Vagina (tissue), 2 donors: ENCODE measurements at regions not wholly inside any gene's neighbourhood (a gene's known extent, or its start where the extent isn't known, plus 50 kb on each side); places are given as distances from the start of the nearest gene placed in this dataset.

ENCODE experiments used
- CTCF ChIP-seq, 3 experiments: fragments of 450-650 bp in 2 of 3; fragments of 200-600 bp in 1 of 3; sonication (generic) in 1 of 3; IDR thresholded peaks; one replicate each; pipeline ENCODE4 v1.5.1; 2017 to 2019; ENCODE audit warnings: antibody characterized with exemption in 3 of 3, mild to moderate bottlenecking in 2 of 3, moderate library complexity in 2 of 3
- POLR2A ChIP-seq, 2 donors: fragments of 450-650 bp; IDR thresholded peaks; one replicate each; pipeline ENCODE4 v1.6.1; 2017; ENCODE audit warnings: antibody characterized with exemption in 2 of 2, mild to moderate bottlenecking in 2 of 2, moderate library complexity in 2 of 2
- POLR2AphosphoS5 ChIP-seq, 2 donors: sonication (generic); formaldehyde crosslinking; IDR thresholded peaks; one replicate each; pipeline ENCODE4 v1.9.0; 2017; ENCODE audit warnings: antibody characterized with exemption in 2 of 2, mild to moderate bottlenecking in 2 of 2, low read depth in 1 of 2; ENCODE audit not compliant: insufficient read depth in 1 of 2

DNA sequence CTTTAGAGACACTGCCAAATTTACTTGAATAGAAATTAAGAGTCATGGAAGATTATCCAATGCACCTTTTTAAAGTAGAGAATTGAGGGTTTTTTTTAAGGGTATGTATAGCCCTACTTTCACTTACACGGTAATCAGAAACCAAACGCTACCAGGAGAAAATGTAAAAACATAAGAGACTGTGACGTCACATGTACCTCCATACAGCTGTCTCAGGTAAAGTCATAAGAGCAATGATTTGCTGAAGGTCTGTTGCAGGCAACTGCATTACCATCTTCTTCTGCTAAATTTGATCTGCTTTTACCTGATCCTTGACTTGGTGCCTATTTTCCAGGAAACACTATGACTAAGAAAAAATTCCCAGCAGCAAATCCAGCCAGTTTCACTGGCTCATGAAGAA is 478.5 kb upstream of the DDX18 start:
- TF ChIP-seq POLR2A (IDR thresholded peaks at IDR 0.05) (no peak), CTCF (IDR thresholded peaks at IDR 0.05) (no peak), POLR2AphosphoS5 (IDR thresholded peaks at IDR 0.05; ENCODE audit: insufficient read depth in 1 of 2, low read depth in 1 of 2) (no peak)
